Stomach (tissue), 4 donors: ENCODE measurements at regions not wholly inside any gene's neighbourhood (a gene's known extent, or its start where the extent isn't known, plus 50 kb on each side); places are given as distances from the start of the nearest gene placed in this dataset.

Experiments used
- CTCF ChIP-seq, 7 experiments: fragments of 450-650 bp in 4 of 7; fragments of 200-600 bp in 3 of 7; sonication (generic) in 3 of 7; IDR thresholded peaks; one replicate each; pipeline ENCODE4 v1.5.1; 2016 to 2019; ENCODE audit warnings: antibody characterized with exemption in 7 of 7, control low read depth in 2 of 7, mild to moderate bottlenecking in 1 of 7
- EP300 ChIP-seq: sonication (generic); formaldehyde crosslinking; IDR thresholded peaks from one replicate; pipeline ENCODE4 v1.6.1; 2017; ENCODE audit warnings: antibody characterized with exemption
- POLR2A ChIP-seq, 4 donors: fragments of 450-650 bp; IDR thresholded peaks; one replicate each; pipeline ENCODE4 v1.6.1; 2016; ENCODE audit warnings: antibody characterized with exemption in 4 of 4, control low read depth in 2 of 4, mild to moderate bottlenecking in 1 of 4, moderate library complexity in 1 of 4
- POLR2AphosphoS5 ChIP-seq, 3 donors: sonication (generic); formaldehyde crosslinking; IDR thresholded peaks; one replicate each; pipeline ENCODE4 v1.6.1; 2016; ENCODE audit warnings: antibody characterized with exemption in 3 of 3

DNA sequence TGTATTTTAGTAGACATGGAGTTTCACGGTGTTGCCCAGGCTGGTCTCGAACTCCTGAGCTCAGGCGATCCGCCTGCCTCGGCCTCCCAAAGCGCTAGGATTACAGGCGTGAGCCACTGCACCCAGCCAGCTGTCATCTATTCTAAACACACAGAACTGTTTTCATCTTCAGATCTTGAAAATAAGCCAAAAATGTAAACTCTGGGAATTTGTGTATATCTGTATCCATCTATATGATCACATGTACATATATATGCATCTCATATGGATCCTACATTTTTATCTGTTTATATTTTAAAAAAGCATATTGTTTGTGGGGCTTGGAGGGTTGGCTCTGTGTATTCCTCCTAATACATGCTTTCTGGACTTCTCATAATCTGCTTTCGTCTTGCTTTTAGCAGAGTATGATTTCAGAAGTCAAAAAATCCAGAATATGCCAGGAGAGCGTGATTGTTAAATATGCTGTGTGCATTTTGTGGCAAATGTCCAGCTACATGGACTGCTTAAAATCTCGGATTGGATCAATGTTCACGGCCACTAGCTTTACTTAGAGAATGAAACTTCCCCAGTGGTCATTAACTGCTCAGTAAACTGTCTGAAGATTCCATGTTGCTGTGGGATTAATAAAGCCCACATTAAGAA, 274.4 kb upstream of the IRX1 start:
- TF ChIP-seq CTCF (IDR thresholded peaks at IDR 0.05) (no peak), EP300 (no peak), POLR2A (IDR thresholded peaks at IDR 0.05) (no peak), POLR2AphosphoS5 (IDR thresholded peaks at IDR 0.05) (no peak)
